ENCODE measurements at regions not wholly inside any gene's neighbourhood (a gene's known extent, or its start where the extent isn't known, plus 50 kb on each side); places are given as distances from the start of the nearest gene placed in this dataset.

- H4K20me1 ChIP-seq (ENCODE audit: control insufficient read depth, extremely low read depth, insufficient read depth, low read length) = no peaks in the 10 kb centered on the region
- H3K9ac ChIP-seq (ENCODE audit: insufficient read depth, low read length) = no peak overlapping the region
- H2AFZ ChIP-seq (ENCODE audit: low read length) = no peak overlapping the region
- H3K27ac ChIP-seq (ENCODE audit: insufficient read depth, low read length) = no peak overlapping the region
- TF ChIP-seq EZH2 (IDR thresholded peaks at IDR 0.05; ENCODE audit: low read length, missing control alignments) (no peak), CTCF (conservative IDR thresholded peaks at IDR 0.05 in 1 of 2, IDR thresholded peaks at IDR 0.05 in 1 of 2; ENCODE audit: low read depth in 1 of 2, low read length in 2 of 2) (no peak)
- H3K4me1 ChIP-seq (ENCODE audit: control insufficient read depth, extremely low read depth, insufficient read depth, low read length) = no peaks in the 10 kb centered on the region
- H3K4me2 ChIP-seq (ENCODE audit: extremely low read depth, insufficient read depth, low read length) = no peak overlapping the region
- H3K27me3 ChIP-seq (ENCODE audit: control insufficient read depth, insufficient read depth, low read length) = no peaks in the 10 kb centered on the region
- H3K36me3 ChIP-seq (ENCODE audit: control insufficient read depth, insufficient read depth, low read length) = no peaks in the 10 kb centered on the region
- H3K4me3 ChIP-seq (replicated peaks in 1 of 4; ENCODE audit: control extremely low read depth in 1 of 4, insufficient read depth in 1 of 4, low read depth in 3 of 4, low read length in 4 of 4) = no peak overlapping the region
- no peak for DNase-seq (ENCODE audit: low read depth in 2 of 2)
- H3K79me2 ChIP-seq (ENCODE audit: control insufficient read depth, insufficient read depth, low read length) = no peaks in the 10 kb centered on the region
- no peaks in the 10 kb centered on the region for H3K9me3 ChIP-seq (ENCODE audit: control insufficient read depth, insufficient read depth, low read depth, low read length)
Measured at GRCh38 chr19:30712431-30713337, 340.5 kb downstream of the ZNF536 start.

DNA sequence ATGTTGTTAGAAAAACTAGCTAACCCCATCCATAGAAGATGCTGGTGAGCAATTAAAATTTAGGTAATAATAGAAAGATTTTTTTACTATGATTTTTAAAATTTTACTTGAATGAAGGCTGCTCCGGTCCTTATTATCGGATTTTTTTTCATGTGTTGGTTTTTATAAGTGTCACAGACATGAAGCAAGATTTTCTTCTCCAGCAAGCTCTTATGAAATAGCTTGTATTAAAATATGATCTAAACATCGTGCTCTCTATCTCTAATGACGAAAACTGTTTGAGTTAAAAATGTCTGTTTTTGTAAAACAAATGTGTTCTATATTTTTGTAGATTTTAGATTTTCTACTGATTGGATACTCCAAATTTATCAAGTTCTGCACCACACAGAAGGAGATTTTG is 339.6 kb downstream of the ZNF536 start:
- no peak overlapping the region for H3K9ac ChIP-seq (ENCODE audit: insufficient read depth, low read length)

DNA sequence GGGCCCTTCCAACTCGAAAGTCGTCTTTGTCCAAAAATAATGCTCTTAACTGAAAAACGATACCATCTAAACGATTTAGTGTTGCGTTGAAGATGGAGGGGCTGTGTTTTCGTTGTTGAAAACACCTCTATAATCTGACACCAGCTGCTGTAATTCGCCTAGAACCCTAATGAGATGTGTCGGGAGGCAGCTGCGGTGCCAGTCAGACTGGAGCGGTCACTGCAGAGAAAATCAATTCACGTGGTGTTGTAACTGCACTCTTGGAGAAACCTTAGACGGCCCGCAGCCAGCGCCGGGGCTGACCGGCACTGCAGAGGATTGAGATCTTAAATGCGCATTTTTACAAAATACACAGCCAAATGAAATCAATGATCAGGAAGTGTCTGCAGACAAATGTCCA is 339.1 kb downstream of the ZNF536 start:
- no peaks in the 10 kb centered on the region for H4K20me1 ChIP-seq (ENCODE audit: control insufficient read depth, extremely low read depth, insufficient read depth, low read length)
- no peaks in the 10 kb centered on the region for H3K79me2 ChIP-seq (ENCODE audit: control insufficient read depth, insufficient read depth, low read length)
- no peak overlapping the region for H3K9ac ChIP-seq (ENCODE audit: insufficient read depth, low read length)
- no peak overlapping the region for H3K27ac ChIP-seq (ENCODE audit: insufficient read depth, low read length)
- H3K36me3 ChIP-seq (ENCODE audit: control insufficient read depth, insufficient read depth, low read length) = no peaks in the 10 kb centered on the region
- no peak for DNase-seq (ENCODE audit: low read depth in 2 of 2)
- no peak overlapping the region for H3K4me3 ChIP-seq (replicated peaks in 1 of 4; ENCODE audit: control extremely low read depth in 1 of 4, insufficient read depth in 1 of 4, low read depth in 3 of 4, low read length in 4 of 4)
- no peak overlapping the region for H2AFZ ChIP-seq (ENCODE audit: low read length)
- H3K9me3 ChIP-seq (ENCODE audit: control insufficient read depth, insufficient read depth, low read depth, low read length) = no peaks in the 10 kb centered on the region
- H3K4me2 ChIP-seq (ENCODE audit: extremely low read depth, insufficient read depth, low read length) = no peak overlapping the region
- no peaks in the 10 kb centered on the region for H3K4me1 ChIP-seq (ENCODE audit: control insufficient read depth, extremely low read depth, insufficient read depth, low read length)
- TF ChIP-seq EZH2 (IDR thresholded peaks at IDR 0.05; ENCODE audit: low read length, missing control alignments) (no peak), CTCF (conservative IDR thresholded peaks at IDR 0.05 in 1 of 2, IDR thresholded peaks at IDR 0.05 in 1 of 2; ENCODE audit: low read depth in 1 of 2, low read length in 2 of 2) (no peak)
- no peaks in the 10 kb centered on the region for H3K27me3 ChIP-seq (ENCODE audit: control insufficient read depth, insufficient read depth, low read length)

More for the DNA sequence above, 339.6 kb downstream of the ZNF536 start:
- no peak overlapping the region for H3K4me2 ChIP-seq (ENCODE audit: extremely low read depth, insufficient read depth, low read length)
- no peaks in the 10 kb centered on the region for H3K36me3 ChIP-seq (ENCODE audit: control insufficient read depth, insufficient read depth, low read length)
- TF ChIP-seq EZH2 (IDR thresholded peaks at IDR 0.05; ENCODE audit: low read length, missing control alignments) (no peak), CTCF (conservative IDR thresholded peaks at IDR 0.05 in 1 of 2, IDR thresholded peaks at IDR 0.05 in 1 of 2; ENCODE audit: low read depth in 1 of 2, low read length in 2 of 2) (no peak)
- no peaks in the 10 kb centered on the region for H4K20me1 ChIP-seq (ENCODE audit: control insufficient read depth, extremely low read depth, insufficient read depth, low read length)
- no peak for DNase-seq (ENCODE audit: low read depth in 2 of 2)
- H3K27ac ChIP-seq (ENCODE audit: insufficient read depth, low read length) = no peak overlapping the region
- no peak overlapping the region for H3K4me3 ChIP-seq (replicated peaks in 1 of 4; ENCODE audit: control extremely low read depth in 1 of 4, insufficient read depth in 1 of 4, low read depth in 3 of 4, low read length in 4 of 4)
- no peak overlapping the region for H2AFZ ChIP-seq (ENCODE audit: low read length)
- H3K79me2 ChIP-seq (ENCODE audit: control insufficient read depth, insufficient read depth, low read length) = no peaks in the 10 kb centered on the region
- H3K9me3 ChIP-seq (ENCODE audit: control insufficient read depth, insufficient read depth, low read depth, low read length) = no peaks in the 10 kb centered on the region
- no peaks in the 10 kb centered on the region for H3K4me1 ChIP-seq (ENCODE audit: control insufficient read depth, extremely low read depth, insufficient read depth, low read length)
- H3K27me3 ChIP-seq (ENCODE audit: control insufficient read depth, insufficient read depth, low read length) = no peaks in the 10 kb centered on the region

All from fibroblast of lung (primary cell).